CD4-positive, alpha-beta memory T cell (primary cell): ENCODE measurements at regions not wholly inside any gene's neighbourhood (a gene's known extent, or its start where the extent isn't known, plus 50 kb on each side); places are given as distances from the start of the nearest gene placed in this dataset.

Experiments
- CTCF ChIA-PET: fragments of 350-600 bp; sonication (Branson Sonifier 250); formaldehyde crosslinking; loops from one replicate; lab custom pipeline; 2021; ENCODE audit warnings: inconsistent platforms; ENCODE audit not compliant: partially characterized antibody; lab: Charles Lee
- POLR2A ChIA-PET: fragments of 350-600 bp; sonication (Branson Sonifier 250); formaldehyde crosslinking; loops from one replicate; lab custom pipeline; 2021; ENCODE audit not compliant: partially characterized antibody; lab: Charles Lee
- DNase-seq, 5 donors: peaks; one replicate each; pipeline versions ENCODE4 v3.0.0 to v3.0.0-alpha.2; 2020 to 2022; ENCODE audit warnings: mixed read lengths in 1 of 5
- H3K27ac ChIP-seq: one replicate; pipeline ENCODE4 v1.7.0; 2013; ENCODE audit warnings: low read depth, low read length
- H3K27me3 ChIP-seq: 2 replicates; pipeline ENCODE4 v1.7.0; 2013; ENCODE audit warnings: mild to moderate bottlenecking, low read length, moderate library complexity; ENCODE audit not compliant: insufficient read depth
- H3K36me3 ChIP-seq: 2 replicates; pipeline ENCODE4 v1.7.0; 2013; ENCODE audit warnings: mild to moderate bottlenecking, low read length, moderate library complexity; ENCODE audit not compliant: insufficient read depth
- H3K4me1 ChIP-seq: 2 replicates; pipeline ENCODE4 v1.7.0; 2013; ENCODE audit warnings: mild to moderate bottlenecking, low read length, moderate library complexity; ENCODE audit not compliant: insufficient read depth
- H3K4me3 ChIP-seq, 2 donors: one replicate each; pipeline ENCODE4 v1.7.0; 2013; ENCODE audit warnings: low read length in 2 of 2, mild to moderate bottlenecking in 1 of 2
- H3K9me3 ChIP-seq, 2 donors: one replicate each; pipeline ENCODE4 v1.7.0; 2013; ENCODE audit warnings: low read length in 2 of 2, control low read depth in 1 of 2; ENCODE audit not compliant: control insufficient read depth in 1 of 2
- H3K27ac Mint-ChIP-seq, 7 donors: one replicate each; pipeline ENCODE4 v1.8.0; 2020 to 2021; ENCODE audit warnings: mixed read lengths in 7 of 7, mild to moderate bottlenecking in 6 of 7, inconsistent platforms in 3 of 7, moderate library complexity in 3 of 7
- H3K27me3 Mint-ChIP-seq, 2 donors: one replicate each; pipeline ENCODE4 v1.8.0; 2020 to 2021; ENCODE audit warnings: mixed read lengths in 2 of 2
- H3K36me3 Mint-ChIP-seq, 2 donors: one replicate each; pipeline ENCODE4 v1.8.0; 2020 to 2021; ENCODE audit warnings: mixed read lengths in 2 of 2, inconsistent platforms in 1 of 2, mild to moderate bottlenecking in 1 of 2
- H3K4me1 Mint-ChIP-seq, 4 donors: one replicate each; pipeline ENCODE4 v1.8.0; 2020 to 2021; ENCODE audit warnings: mixed read lengths in 4 of 4, mild to moderate bottlenecking in 1 of 4
- H3K4me3 Mint-ChIP-seq, 8 donors: one replicate each; pipeline ENCODE4 v1.8.0; 2020 to 2021; ENCODE audit warnings: mixed read lengths in 8 of 8, mild to moderate bottlenecking in 7 of 8, moderate library complexity in 6 of 8, inconsistent platforms in 3 of 8
- H3K9me3 Mint-ChIP-seq, 8 donors: one replicate each; pipeline ENCODE4 v1.8.0; 2020 to 2021; ENCODE audit warnings: mixed read lengths in 8 of 8, mild to moderate bottlenecking in 5 of 8, inconsistent platforms in 3 of 8, moderate library complexity in 1 of 8
- intact Hi-C: fragments of 100-400 bp; cut with micrococcal nuclease; formaldehyde crosslinking; loops from one replicate; pipeline ENCODE4 v1.15.1; 2023

GRCh38 chr10:33037726-33038125 is 79.7 kb upstream of the ITGB1 start:
- Mint-ChIP-seq H3K4me1 (peaks cover 17 to 27% (median 21%) of the 10 kb centered on the region in 4 donors), H3K9me3 (no peaks in the 10 kb centered on the region), H3K36me3 (no peaks in the 10 kb centered on the region), H3K27me3 (no peaks in the 10 kb centered on the region), H3K27ac (no peak overlapping the region), H3K4me3 (no peak overlapping the region)
- Histone ChIP-seq H3K4me3 (no peak overlapping the region), H3K27me3 (no peaks in the 10 kb centered on the region), H3K9me3 (no peaks in the 10 kb centered on the region), H3K27ac (no peak overlapping the region), H3K36me3 (no peaks in the 10 kb centered on the region), H3K4me1 (peaks cover 15% of the 10 kb centered on the region)
- DNase-seq = no peak
- intact Hi-C loops = no loop called here
- ChIA-PET CTCF (interaction anchor here (0.5 to 1.3 kb wide), 3 partner anchors 12 to 52 kb away, joined by 3 to 4 read pairs (median 3); no protein-coding TSS in a partner anchor), POLR2A (interaction anchor here (2.0 to 2.9 kb wide), 2 partner anchors 9 to 28 kb away, joined by 8 read pairs; no protein-coding TSS in a partner anchor)

- Histone ChIP-seq H3K27ac (no peak overlapping the region), H3K9me3 (no peaks in the 10 kb centered on the region), H3K4me3 (no peak overlapping the region), H3K27me3 (no peaks in the 10 kb centered on the region), H3K36me3 (no peaks in the 10 kb centered on the region), H3K4me1 (peaks cover 18% of the 10 kb centered on the region)
- ChIA-PET POLR2A (no interaction called here), CTCF (interaction anchor here (0.6 to 1.3 kb wide), 2 partner anchors 14 to 116 kb away, joined by 3 to 4 read pairs; no protein-coding TSS in a partner anchor)
- peaks cover 18 to 27% (median 24%) of the 10 kb centered on the region in 4 donors for H3K4me1 Mint-ChIP-seq
- H3K27me3 Mint-ChIP-seq = no peaks in the 10 kb centered on the region
- no peaks in the 10 kb centered on the region for H3K36me3 Mint-ChIP-seq
- H3K27ac Mint-ChIP-seq = peak overlapping the region in 1 of 7 donors; percentile 42
- intact Hi-C loops = no loop called here
- DNase-seq = no peak
- H3K9me3 Mint-ChIP-seq = no peaks in the 10 kb centered on the region
- no peak overlapping the region for H3K4me3 Mint-ChIP-seq
Observed at GRCh38 chr10:33036670-33037069, 78.6 kb upstream of the ITGB1 start.

GRCh38 chr10:33035411-33035810 is 77.4 kb upstream of the ITGB1 start:
- ChIA-PET CTCF (interaction anchor here (0.8 kb wide), 1 partner anchor 26 kb away, joined by 3 read pairs; no protein-coding TSS in a partner anchor), POLR2A (interaction anchor here (1.4 kb wide), 1 partner anchor 103 kb away, joined by 3 read pairs; no protein-coding TSS in a partner anchor)
- Mint-ChIP-seq H3K4me1 (peaks cover 19 to 28% (median 26%) of the 10 kb centered on the region in 4 donors), H3K9me3 (peaks cover 0 to 2% (median 0%) of the 10 kb centered on the region in 8 donors), H3K27ac (peak overlapping the region in 3 of 7 donors; percentile 7 to 19 (median 18)), H3K4me3 (no peak overlapping the region), H3K36me3 (peaks cover 0 to 5% of the 10 kb centered on the region in 2 donors), H3K27me3 (no peaks in the 10 kb centered on the region)
- Histone ChIP-seq H3K27me3 (no peaks in the 10 kb centered on the region), H3K36me3 (no peaks in the 10 kb centered on the region), H3K4me3 (no peak overlapping the region), H3K27ac (no peak overlapping the region), H3K9me3 (no peaks in the 10 kb centered on the region), H3K4me1 (peaks cover 31% of the 10 kb centered on the region)
- DNase-seq = no peak
- intact Hi-C loops = no loop called here

- H3K27me3 Mint-ChIP-seq = no peaks in the 10 kb centered on the region
- Histone ChIP-seq H3K4me1 (peaks cover 36% of the 10 kb centered on the region), H3K27ac (no peak overlapping the region), H3K36me3 (no peaks in the 10 kb centered on the region), H3K27me3 (no peaks in the 10 kb centered on the region), H3K9me3 (no peaks in the 10 kb centered on the region), H3K4me3 (no peak overlapping the region)
- peaks cover 21 to 33% (median 29%) of the 10 kb centered on the region in 4 donors for H3K4me1 Mint-ChIP-seq
- ChIA-PET CTCF (no interaction called here), POLR2A (interaction anchor here (1.4 to 1.8 kb wide), 2 partner anchors 80 to 104 kb away, joined by 3 to 4 read pairs; no protein-coding TSS in a partner anchor)
- H3K9me3 Mint-ChIP-seq = peaks cover 0 to 2% (median 0%) of the 10 kb centered on the region in 8 donors
- intact Hi-C loops = no loop called here
- no peak for DNase-seq
- peaks cover 0 to 5% of the 10 kb centered on the region in 2 donors for H3K36me3 Mint-ChIP-seq
- peak overlapping the region in 1 of 7 donors; percentile 18 for H3K27ac Mint-ChIP-seq
- no peak overlapping the region for H3K4me3 Mint-ChIP-seq
Observed at GRCh38 chr10:33034931-33035330, 76.9 kb upstream of the ITGB1 start.

- peak overlapping the region; percentile 43 to 90 (median 81) for H3K27ac Mint-ChIP-seq
- peak overlapping the region in 5 of 8 donors; percentile 6 to 50 (median 22) for H3K4me3 Mint-ChIP-seq
- peaks cover 0 to 2% (median 0%) of the 10 kb centered on the region in 8 donors for H3K9me3 Mint-ChIP-seq
- ChIA-PET CTCF (interaction anchor here (1.2 to 1.4 kb wide), 2 partner anchors 24 to 123 kb away, joined by 3 to 7 read pairs; no protein-coding TSS in a partner anchor), POLR2A (interaction anchor here (0.8 to 2.0 kb wide), 7 partner anchors 13 to 100 kb away, joined by 3 to 14 read pairs (median 3); no protein-coding TSS in a partner anchor)
- H3K4me1 ChIP-seq = peaks cover 57% of the 10 kb centered on the region
- intact Hi-C loops = no loop called here
- no peaks in the 10 kb centered on the region for H3K27me3 ChIP-seq
- H3K36me3 ChIP-seq = no peaks in the 10 kb centered on the region
- peaks cover 38 to 55% (median 47%) of the 10 kb centered on the region in 4 donors for H3K4me1 Mint-ChIP-seq
- H3K4me3 ChIP-seq = no peak overlapping the region
- no peaks in the 10 kb centered on the region for H3K9me3 ChIP-seq
- no peaks in the 10 kb centered on the region for H3K27me3 Mint-ChIP-seq
- DNase-seq = no peak
- no peak overlapping the region for H3K27ac ChIP-seq
- peaks cover 0 to 5% of the 10 kb centered on the region in 2 donors for H3K36me3 Mint-ChIP-seq
Observed at GRCh38 chr10:33032654-33033151, 74.7 kb upstream of the ITGB1 start.

- no peaks in the 10 kb centered on the region for H3K36me3 ChIP-seq
- peak overlapping the region in 4 of 8 donors; percentile 6 to 44 (median 16) for H3K4me3 Mint-ChIP-seq
- no peak for DNase-seq
- no peaks in the 10 kb centered on the region for H3K9me3 ChIP-seq
- intact Hi-C loops = no loop called here
- H3K4me1 ChIP-seq = peaks cover 64% of the 10 kb centered on the region
- H3K27ac ChIP-seq = no peak overlapping the region
- no peaks in the 10 kb centered on the region for H3K27me3 ChIP-seq
- peaks cover 0 to 2% (median 0%) of the 10 kb centered on the region in 8 donors for H3K9me3 Mint-ChIP-seq
- no peak overlapping the region for H3K4me3 ChIP-seq
- H3K27me3 Mint-ChIP-seq = no peaks in the 10 kb centered on the region
- peaks cover 44 to 62% (median 54%) of the 10 kb centered on the region in 4 donors for H3K4me1 Mint-ChIP-seq
- POLR2A ChIA-PET = interaction anchor here (0.8 to 2.0 kb wide), 10 partner anchors 9 to 107 kb away, joined by 3 to 14 read pairs (median 3); no protein-coding TSS in a partner anchor
- CTCF ChIA-PET = interaction anchor here (1.2 to 1.4 kb wide), 2 partner anchors 23 to 124 kb away, joined by 3 to 7 read pairs; no protein-coding TSS in a partner anchor
- peaks cover 0 to 5% of the 10 kb centered on the region in 2 donors for H3K36me3 Mint-ChIP-seq
- peak overlapping the region; percentile 66 to 97 (median 87) for H3K27ac Mint-ChIP-seq
Observed at GRCh38 chr10:33031815-33032653, 74.0 kb upstream of the ITGB1 start.
